ENCODE measurements at regions not wholly inside any gene's neighbourhood (a gene's known extent, or its start where the extent isn't known, plus 50 kb on each side); places are given as distances from the start of the nearest gene placed in this dataset.
"Not testable (repeated sequence)": the region's sequence is repeated elsewhere in the genome, so short reads cannot be mapped to it uniquely, and the experiment has no call there.

DNA sequence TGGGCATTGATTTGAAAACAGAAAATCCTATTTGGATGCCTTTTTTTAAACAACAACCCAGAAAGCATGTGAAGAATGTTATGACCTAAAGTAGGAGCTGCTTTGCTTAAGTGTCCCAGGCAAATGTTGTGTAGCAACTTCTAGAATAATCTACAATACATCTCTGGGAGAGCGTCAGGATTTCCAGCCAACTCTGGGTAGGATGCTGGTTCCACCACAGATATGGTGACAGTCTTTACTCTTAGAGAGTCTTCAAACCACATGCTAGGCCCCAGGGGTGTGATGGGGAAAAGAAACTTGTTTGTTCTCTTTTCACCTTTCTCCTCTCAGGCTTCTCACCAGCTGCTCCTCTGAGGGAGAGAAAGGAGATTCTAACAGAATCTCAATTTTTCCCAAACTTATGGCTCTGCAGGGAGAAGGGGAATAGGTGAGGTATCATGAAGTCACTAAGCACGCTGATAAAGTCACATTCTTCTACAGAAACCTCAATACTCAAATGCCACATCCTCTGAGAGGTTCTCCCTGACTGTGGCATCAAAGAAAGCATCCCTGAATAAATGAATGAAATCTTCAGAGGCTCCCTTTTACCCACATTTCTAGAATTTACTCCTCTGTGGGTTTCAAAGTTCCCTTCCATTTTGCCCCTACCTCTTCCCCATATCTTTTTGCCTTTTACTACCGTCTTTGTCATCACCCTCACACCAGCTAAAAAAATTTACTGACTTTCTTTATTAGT lies 171.6 kb upstream of the RAI2 start:
- Mint-ChIP-seq H3K36me3 (ENCODE audit: insufficient read depth, unreplicated experiment) (no peaks in the 10 kb centered on the region), H3K4me1 (ENCODE audit: insufficient read depth, unreplicated experiment) (no peaks in the 10 kb centered on the region), H3K27me3 (ENCODE audit: insufficient read depth, unreplicated experiment) (no peaks in the 10 kb centered on the region), H3K9me3 (ENCODE audit: unreplicated experiment) (no peaks in the 10 kb centered on the region), H3K27ac (ENCODE audit: low read depth, unreplicated experiment) (no peak overlapping the region), H3K4me3 (ENCODE audit: unreplicated experiment) (no peak overlapping the region)
- TF ChIP-seq, protein P1, sequence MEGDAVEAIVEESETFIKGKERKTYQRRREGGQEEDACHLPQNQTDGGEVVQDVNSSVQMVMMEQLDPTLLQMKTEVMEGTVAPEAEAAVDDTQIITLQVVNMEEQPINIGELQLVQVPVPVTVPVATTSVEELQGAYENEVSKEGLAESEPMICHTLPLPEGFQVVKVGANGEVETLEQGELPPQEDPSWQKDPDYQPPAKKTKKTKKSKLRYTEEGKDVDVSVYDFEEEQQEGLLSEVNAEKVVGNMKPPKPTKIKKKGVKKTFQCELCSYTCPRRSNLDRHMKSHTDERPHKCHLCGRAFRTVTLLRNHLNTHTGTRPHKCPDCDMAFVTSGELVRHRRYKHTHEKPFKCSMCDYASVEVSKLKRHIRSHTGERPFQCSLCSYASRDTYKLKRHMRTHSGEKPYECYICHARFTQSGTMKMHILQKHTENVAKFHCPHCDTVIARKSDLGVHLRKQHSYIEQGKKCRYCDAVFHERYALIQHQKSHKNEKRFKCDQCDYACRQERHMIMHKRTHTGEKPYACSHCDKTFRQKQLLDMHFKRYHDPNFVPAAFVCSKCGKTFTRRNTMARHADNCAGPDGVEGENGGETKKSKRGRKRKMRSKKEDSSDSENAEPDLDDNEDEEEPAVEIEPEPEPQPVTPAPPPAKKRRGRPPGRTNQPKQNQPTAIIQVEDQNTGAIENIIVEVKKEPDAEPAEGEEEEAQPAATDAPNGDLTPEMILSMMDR (IDR thresholded peaks at IDR 0.05; ENCODE audit: unreplicated experiment), result no peak
- no peak for DNase-seq (ENCODE audit: unreplicated experiment)
- no TSS peak for BruUV-seq (replicated peaks)
- intact Hi-C loops (cut with micrococcal nuclease), result no loop called here
- ChIA-PET CTCF (no interaction called here), POLR2A (no interaction called here)

- no peaks in the 10 kb centered on the region for H3K36me3 Mint-ChIP-seq (ENCODE audit: insufficient read depth, unreplicated experiment)
- H3K27ac Mint-ChIP-seq (ENCODE audit: low read depth, unreplicated experiment), result no peak overlapping the region
- POLR2A ChIA-PET, result no interaction called here
- TF ChIP-seq, protein P1 (IDR thresholded peaks at IDR 0.05; ENCODE audit: unreplicated experiment), result no peak
- intact Hi-C loops (cut with micrococcal nuclease), result no loop called here
- no TSS peak for BruUV-seq (replicated peaks)
- no peak for DNase-seq (ENCODE audit: unreplicated experiment)
- H3K9me3 Mint-ChIP-seq (ENCODE audit: unreplicated experiment), result no peaks in the 10 kb centered on the region
- H3K4me3 Mint-ChIP-seq (ENCODE audit: unreplicated experiment), result no peak overlapping the region
- H3K4me1 Mint-ChIP-seq (ENCODE audit: insufficient read depth, unreplicated experiment), result no peaks in the 10 kb centered on the region
- CTCF ChIA-PET, result no interaction called here
- H3K27me3 Mint-ChIP-seq (ENCODE audit: insufficient read depth, unreplicated experiment), result no peaks in the 10 kb centered on the region
These were observed 170.8 kb upstream of the RAI2 start for GRCh38 chrX:18031726-18032375.

DNA sequence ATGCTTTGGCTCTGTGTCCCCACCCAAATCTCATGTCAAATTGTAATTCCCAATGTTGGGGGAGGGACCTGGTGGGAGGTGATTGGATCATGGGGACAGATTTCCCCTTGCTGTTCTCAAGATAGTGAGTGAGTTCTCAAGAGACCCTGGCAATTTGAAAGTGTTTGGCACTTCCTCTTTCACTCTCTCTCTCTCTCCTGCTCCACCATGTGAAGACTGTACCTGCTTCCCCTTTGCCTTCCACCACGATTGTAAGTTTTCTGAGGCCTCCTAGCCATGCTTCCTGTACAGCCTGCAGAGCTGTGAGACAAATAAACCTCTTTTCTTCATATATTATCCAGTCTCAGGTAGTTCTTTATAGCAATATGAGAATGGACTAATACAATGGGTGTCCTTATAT lies 169.6 kb upstream of the RAI2 start:
- POLR2A ChIA-PET; H3K4me3 Mint-ChIP-seq (ENCODE audit: unreplicated experiment); DNase-seq (ENCODE audit: unreplicated experiment); intact Hi-C loops (cut with micrococcal nuclease); CTCF ChIA-PET; H3K36me3 Mint-ChIP-seq (ENCODE audit: insufficient read depth, unreplicated experiment); BruUV-seq (replicated peaks); H3K27ac Mint-ChIP-seq (ENCODE audit: low read depth, unreplicated experiment); H3K27me3 Mint-ChIP-seq (ENCODE audit: insufficient read depth, unreplicated experiment); H3K4me1 Mint-ChIP-seq (ENCODE audit: insufficient read depth, unreplicated experiment); H3K9me3 Mint-ChIP-seq (ENCODE audit: unreplicated experiment): not testable (repeated sequence)

DNA sequence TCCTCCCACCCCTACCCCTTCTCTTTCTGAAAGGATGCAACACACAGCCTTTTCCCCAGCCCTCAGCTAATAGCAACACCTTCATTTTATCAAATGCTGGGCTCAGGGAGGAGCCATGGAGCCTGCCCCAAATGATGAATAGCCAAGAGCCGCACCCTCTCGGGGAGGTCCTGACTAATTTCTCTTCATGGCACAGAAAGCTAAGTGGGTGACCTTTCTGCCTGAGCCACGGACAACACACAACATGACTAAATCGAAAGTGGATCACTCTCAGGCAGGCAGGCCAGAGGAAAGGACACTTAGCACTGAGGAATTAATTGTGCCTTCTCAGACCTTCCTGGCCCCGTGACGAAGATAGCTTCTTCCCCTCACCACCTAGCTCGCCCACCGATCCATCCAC lies 165.1 kb upstream of the RAI2 start:
- H3K27ac Mint-ChIP-seq (ENCODE audit: low read depth, unreplicated experiment), result no peak overlapping the region
- BruUV-seq (replicated peaks), result no TSS peak
- ChIA-PET POLR2A (interaction anchor here (0.7 kb wide), 1 partner anchor 288 kb away, joined by 4 read pairs; no protein-coding TSS in a partner anchor), CTCF (no interaction called here)
- peak; percentile 15 for DNase-seq (ENCODE audit: unreplicated experiment)
- intact Hi-C loops (cut with micrococcal nuclease), result no loop called here
- no peak overlapping the region for H3K4me3 Mint-ChIP-seq (ENCODE audit: unreplicated experiment)
- TF ChIP-seq, protein P1 (IDR thresholded peaks at IDR 0.05; ENCODE audit: unreplicated experiment), result no peak
- H3K9me3 Mint-ChIP-seq (ENCODE audit: unreplicated experiment), result no peaks in the 10 kb centered on the region
- H3K27me3 Mint-ChIP-seq (ENCODE audit: insufficient read depth, unreplicated experiment), result peaks cover 43% of the 10 kb centered on the region
- H3K36me3 Mint-ChIP-seq (ENCODE audit: insufficient read depth, unreplicated experiment), result no peaks in the 10 kb centered on the region
- H3K4me1 Mint-ChIP-seq (ENCODE audit: insufficient read depth, unreplicated experiment), result no peaks in the 10 kb centered on the region

All from MCF 10A (cell line).